ENCODE measurements at regions not wholly inside any gene's neighbourhood (a gene's known extent, or its start where the extent isn't known, plus 50 kb on each side); places are given as distances from the start of the nearest gene placed in this dataset.

GRCh38 chr2:123906361-123906760 is 118.7 kb upstream of the CNTNAP5 start:
- TF ChIP-seq POLR2AphosphoS5 (IDR thresholded peaks at IDR 0.05; ENCODE audit: low read depth, low read length): no peak
- no peak for TF ChIP-seq TAF1 (IDR thresholded peaks at IDR 0.05; ENCODE audit: low read depth, low read length)
- TF ChIP-seq POLR2A (IDR thresholded peaks at IDR 0.05; ENCODE audit: low read depth, low read length): no peak
- TF ChIP-seq SPI1 (IDR thresholded peaks at IDR 0.05; ENCODE audit: low read depth, low read length): no peak
- no peak for TF ChIP-seq POU2F2 (IDR thresholded peaks at IDR 0.05; ENCODE audit: low read depth, low read length)
- no peak for TF ChIP-seq PAX5 (IDR thresholded peaks at IDR 0.05; ENCODE audit: insufficient read depth, low read length, severe bottlenecking)

Data from GM12891 (cell line).